Mesenchymal stem cell (in vitro differentiated cells and primary cell): ENCODE measurements at regions not wholly inside any gene's neighbourhood (a gene's known extent, or its start where the extent isn't known, plus 50 kb on each side); places are given as distances from the start of the nearest gene placed in this dataset.

Source experiments
- DNase-seq: peaks from one replicate; pipeline ENCODE4 v3.0.0-alpha.2; 2013
- H2AFZ ChIP-seq: one replicate; pipeline ENCODE4 v1.6.1; 2013; ENCODE audit warnings: low read depth, mild to moderate bottlenecking, control low read depth, inconsistent platforms, low read length, moderate library complexity
- H2AK5ac ChIP-seq: 2 replicates; pipeline ENCODE4 v1.6.1; 2013; ENCODE audit warnings: low read length, moderate library complexity, mild to moderate bottlenecking, inconsistent platforms; ENCODE audit not compliant: severe bottlenecking
- H2BK120ac ChIP-seq: one replicate; pipeline ENCODE4 v1.6.1; 2013; ENCODE audit warnings: low read depth, mild to moderate bottlenecking, inconsistent platforms, low read length, moderate library complexity
- H2BK12ac ChIP-seq, 2 experiments: one replicate each; pipeline ENCODE4 v1.6.1; 2013; ENCODE audit warnings: inconsistent platforms in 2 of 2, low read length in 2 of 2, mild to moderate bottlenecking in 2 of 2, moderate library complexity in 2 of 2, control low read depth in 1 of 2
- H2BK15ac ChIP-seq: one replicate; pipeline ENCODE4 v1.6.1; 2013; ENCODE audit warnings: mild to moderate bottlenecking, low read depth, inconsistent platforms; ENCODE audit not compliant: poor library complexity, severe bottlenecking
- H2BK5ac ChIP-seq: 2 replicates; pipeline ENCODE4 v1.6.1; 2013; ENCODE audit warnings: low read depth, mild to moderate bottlenecking, low read length, control low read depth, inconsistent platforms; ENCODE audit not compliant: poor library complexity, severe bottlenecking
- H3K14ac ChIP-seq, 2 experiments: one replicate each; pipeline ENCODE4 v1.6.1; 2013; ENCODE audit warnings: inconsistent platforms in 2 of 2, low read length in 2 of 2, control low read depth in 1 of 2, mild to moderate bottlenecking in 1 of 2, moderate library complexity in 1 of 2
- H3K18ac ChIP-seq, 2 experiments: one replicate each; pipeline ENCODE4 v1.6.1; 2013; ENCODE audit warnings: inconsistent platforms in 2 of 2, low read length in 2 of 2, control low read depth in 1 of 2, low read depth in 1 of 2, mild to moderate bottlenecking in 1 of 2
- H3K23ac ChIP-seq, 2 experiments: one replicate each; pipeline ENCODE4 v1.6.1; 2013; ENCODE audit warnings: inconsistent platforms in 2 of 2, low read length in 2 of 2, mild to moderate bottlenecking in 2 of 2, moderate library complexity in 2 of 2, control low read depth in 1 of 2
- H3K27ac ChIP-seq: 2 replicates; pipeline ENCODE4 v1.5.1; 2013; ENCODE audit warnings: mild to moderate bottlenecking, moderate library complexity, low read length, control low read depth, inconsistent platforms; ENCODE audit not compliant: poor library complexity, severe bottlenecking
- H3K27me3 ChIP-seq, 2 experiments: 2 replicates each; pipeline versions ENCODE4 v1.6.1 to v1.7.0; 2013; ENCODE audit warnings: low read length in 2 of 2, mild to moderate bottlenecking in 2 of 2, moderate library complexity in 2 of 2, control low read depth in 1 of 2, inconsistent platforms in 1 of 2; ENCODE audit not compliant: control insufficient read depth in 1 of 2, insufficient read depth in 1 of 2
- H3K36me3 ChIP-seq, 2 experiments: 2 replicates each; pipeline versions ENCODE4 v1.6.1 to v1.7.0; 2013; ENCODE audit warnings: low read length in 2 of 2, control low read depth in 1 of 2, inconsistent platforms in 1 of 2, low read depth in 1 of 2, mild to moderate bottlenecking in 1 of 2; ENCODE audit not compliant: insufficient read depth in 2 of 2, control insufficient read depth in 1 of 2
- H3K4ac ChIP-seq, 2 experiments: one replicate each; pipeline ENCODE4 v1.6.1; 2013; ENCODE audit warnings: inconsistent platforms in 2 of 2, low read length in 2 of 2, mild to moderate bottlenecking in 2 of 2, moderate library complexity in 2 of 2, control low read depth in 1 of 2, low read depth in 1 of 2
- H3K4me1 ChIP-seq: 2 replicates; pipeline ENCODE4 v1.6.1; 2013; ENCODE audit warnings: low read depth, low read length, control low read depth; ENCODE audit not compliant: control insufficient read depth, insufficient read depth
- H3K4me2 ChIP-seq: 2 replicates; pipeline ENCODE4 v1.6.1; 2013; ENCODE audit warnings: low read length, mild to moderate bottlenecking, inconsistent platforms; ENCODE audit not compliant: poor library complexity, severe bottlenecking
- H3K4me3 ChIP-seq, 2 experiments: 2 replicates each; pipeline versions ENCODE4 v1.5.1 to v1.7.0; 2013; ENCODE audit warnings: low read length in 2 of 2, mild to moderate bottlenecking in 2 of 2, control low read depth in 1 of 2, low read depth in 1 of 2; ENCODE audit not compliant: insufficient read depth in 1 of 2
- H3K79me1 ChIP-seq: replicated peaks from 2 replicates; pipeline ENCODE4 v1.6.1; 2013; ENCODE audit warnings: mild to moderate bottlenecking, control low read depth, low read length, inconsistent platforms; ENCODE audit not compliant: poor library complexity, severe bottlenecking
- H3K9ac ChIP-seq: 2 replicates; pipeline ENCODE4 v1.7.0; 2013; ENCODE audit warnings: mild to moderate bottlenecking, low read length, moderate library complexity
- H3K9me3 ChIP-seq: 2 replicates; pipeline ENCODE4 v1.7.0; 2013; ENCODE audit warnings: mild to moderate bottlenecking, low read length; ENCODE audit not compliant: control insufficient read depth
- H4K8ac ChIP-seq: one replicate; pipeline ENCODE4 v1.6.1; 2013; ENCODE audit warnings: inconsistent platforms, mild to moderate bottlenecking, low read length, moderate library complexity
- H4K91ac ChIP-seq: one replicate; pipeline ENCODE4 v1.6.1; 2013; ENCODE audit warnings: mild to moderate bottlenecking, low read length, inconsistent platforms
- WGBS: methylation state at CpG from one replicate; pipeline ENCODE4 v1.1.7; 2013; ENCODE audit warnings: mixed read lengths; 5-methylcytosine and 5-hydroxymethylcytosine counted together

- Histone ChIP-seq H3K79me1 (no peaks in the 10 kb centered on the region), H3K9me3 (no peaks in the 10 kb centered on the region), H3K4me3 (no peak overlapping the region), H3K4me1 (no peaks in the 10 kb centered on the region), H2BK120ac (no peak overlapping the region), H2BK12ac (no peak overlapping the region), H2BK5ac (no peak overlapping the region), H3K4ac (no peak overlapping the region), H4K8ac (no peak overlapping the region), H3K27ac (no peak overlapping the region), H2AFZ (no peak overlapping the region), H3K23ac (no peak overlapping the region), H4K91ac (no peak overlapping the region), H2AK5ac (no peak overlapping the region), H3K4me2 (no peak overlapping the region), H3K27me3 (no peaks in the 10 kb centered on the region), H3K14ac (no peak overlapping the region), H3K36me3 (no peaks in the 10 kb centered on the region), H3K9ac (no peak overlapping the region), H2BK15ac (no peak overlapping the region), H3K18ac (no peak overlapping the region)
- DNase-seq = no peak
- 76% methylated on average over 1 of the region's 1 CpG for WGBS
Observed at GRCh38 chr7:84339306-84339705, 144.7 kb upstream of the SEMA3A start.

DNA sequence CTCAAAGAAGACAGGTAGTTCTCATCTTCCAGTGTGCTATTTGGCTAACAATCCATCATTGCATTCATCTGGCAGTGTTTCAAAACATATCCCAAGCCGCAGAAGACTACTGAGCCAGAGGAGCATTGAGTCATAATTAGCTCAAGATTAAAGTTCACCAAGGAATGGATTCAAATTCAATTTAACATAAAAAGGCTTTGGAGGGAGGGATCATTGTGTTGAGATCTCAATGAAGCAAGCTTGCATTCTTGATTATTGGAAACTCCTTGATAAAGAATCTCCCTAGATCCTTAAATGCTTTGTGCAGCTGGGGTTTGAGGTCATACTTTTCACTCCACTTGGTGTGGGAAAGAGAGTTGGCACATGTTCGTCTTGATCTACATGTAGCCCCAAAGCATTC is 142.8 kb upstream of the SEMA3A start:
- no peak overlapping the region for H3K4me3 ChIP-seq
- no peaks in the 10 kb centered on the region for H3K79me1 ChIP-seq
- H3K4me1 ChIP-seq = no peaks in the 10 kb centered on the region
- H2BK15ac ChIP-seq = no peak overlapping the region
- no peak overlapping the region for H3K4me2 ChIP-seq
- no peak overlapping the region for H3K4ac ChIP-seq
- no peak overlapping the region for H2BK12ac ChIP-seq
- H2BK120ac ChIP-seq = no peak overlapping the region
- no peak overlapping the region for H3K23ac ChIP-seq
- no peak overlapping the region for H2AK5ac ChIP-seq
- no peak overlapping the region for H4K8ac ChIP-seq
- H3K27me3 ChIP-seq = no peaks in the 10 kb centered on the region
- H3K36me3 ChIP-seq = no peaks in the 10 kb centered on the region
- no peak overlapping the region for H3K14ac ChIP-seq
- no peak overlapping the region for H4K91ac ChIP-seq
- H3K27ac ChIP-seq = no peak overlapping the region
- DNase-seq = no peak
- H2BK5ac ChIP-seq = no peak overlapping the region
- H3K9me3 ChIP-seq = no peaks in the 10 kb centered on the region
- H2AFZ ChIP-seq = no peak overlapping the region
- 100% methylated on average over 1 of the region's 2 CpGs for WGBS
- no peak overlapping the region for H3K9ac ChIP-seq
- H3K18ac ChIP-seq = no peak overlapping the region

DNA sequence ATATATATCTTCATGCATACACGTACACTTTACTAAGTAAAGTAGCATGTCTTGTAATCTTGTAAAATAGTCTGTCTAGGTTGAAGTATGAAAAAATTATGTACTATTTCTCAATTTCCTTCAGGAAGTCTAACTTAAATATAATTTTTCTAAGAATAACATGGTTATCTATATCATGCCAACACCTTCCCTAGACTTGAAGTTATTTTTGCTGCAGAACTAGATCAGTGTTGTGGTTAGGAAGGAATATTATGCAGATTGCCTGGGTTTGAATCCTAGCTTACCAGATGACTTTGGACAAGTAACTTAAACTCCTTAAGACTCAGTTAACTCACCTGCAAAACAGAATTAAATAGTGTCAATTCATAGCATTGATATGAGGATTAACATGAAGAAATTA is 142.2 kb upstream of the SEMA3A start:
- Histone ChIP-seq H2AFZ (no peak overlapping the region), H3K4ac (no peak overlapping the region), H3K27ac (no peak overlapping the region), H2BK5ac (no peak overlapping the region), H3K4me1 (no peaks in the 10 kb centered on the region), H3K18ac (no peak overlapping the region), H3K4me2 (no peak overlapping the region), H3K9ac (no peak overlapping the region), H3K36me3 (no peaks in the 10 kb centered on the region), H3K23ac (no peak overlapping the region), H2BK120ac (no peak overlapping the region), H2BK15ac (no peak overlapping the region), H2AK5ac (no peak overlapping the region), H3K14ac (no peak overlapping the region), H2BK12ac (no peak overlapping the region), H3K27me3 (no peaks in the 10 kb centered on the region), H3K4me3 (no peak overlapping the region), H3K9me3 (no peaks in the 10 kb centered on the region), H4K91ac (no peak overlapping the region), H3K79me1 (no peaks in the 10 kb centered on the region), H4K8ac (no peak overlapping the region)
- DNase-seq = no peak
- no CpG with 5 or more reads among the region's 1 CpG for WGBS

- Histone ChIP-seq H3K9me3 (no peaks in the 10 kb centered on the region), H2BK120ac (no peak overlapping the region), H3K4me2 (no peak overlapping the region), H3K79me1 (no peaks in the 10 kb centered on the region), H3K23ac (no peak overlapping the region), H3K27ac (no peak overlapping the region), H4K8ac (no peak overlapping the region), H2BK12ac (no peak overlapping the region), H3K9ac (no peak overlapping the region), H3K18ac (no peak overlapping the region), H3K36me3 (no peaks in the 10 kb centered on the region), H4K91ac (no peak overlapping the region), H3K27me3 (no peaks in the 10 kb centered on the region), H3K4ac (no peak overlapping the region), H2AFZ (no peak overlapping the region), H2AK5ac (no peak overlapping the region), H3K14ac (no peak overlapping the region), H3K4me1 (peaks cover 1% of the 10 kb centered on the region), H2BK5ac (no peak overlapping the region), H3K4me3 (no peak overlapping the region), H2BK15ac (no peak overlapping the region)
- DNase-seq = peak; percentile 72
- no CpG with 5 or more reads among the region's 2 CpGs for WGBS
Observed at GRCh38 chr7:84336303-84336702, 141.7 kb upstream of the SEMA3A start.
